Gastroesophageal sphincter (tissue), 4 donors: ENCODE measurements at regions not wholly inside any gene's neighbourhood (a gene's known extent, or its start where the extent isn't known, plus 50 kb on each side); places are given as distances from the start of the nearest gene placed in this dataset.

Experiments
- ATAC-seq: fragments of 150-250 bp; one replicate; pipeline ENCODE4 v1.9.1; 2016; ENCODE audit warnings: mild to moderate bottlenecking, moderate library complexity
- H3K27ac ChIP-seq, 4 donors: fragments of 200-600 bp; sonication (generic) in 3 of 4; 1 replicate in 3 of 4; 2 replicates in 1 of 4; pipeline ENCODE4 v1.5.1; 2016 to 2019
- H3K27me3 ChIP-seq: fragments of 200-600 bp; sonication (generic); one replicate; pipeline ENCODE4 v1.5.1; 2019
- H3K36me3 ChIP-seq, 2 donors: fragments of 200-600 bp; sonication (generic); one replicate each; pipeline ENCODE4 v1.5.1; 2019; ENCODE audit warnings: control low read depth in 1 of 2
- H3K4me1 ChIP-seq, 3 donors: fragments of 200-600 bp; sonication (generic); 1 replicate in 2 of 3; 2 replicates in 1 of 3; pipeline ENCODE4 v1.5.1; 2016 to 2019; ENCODE audit warnings: control low read depth in 2 of 3
- H3K4me3 ChIP-seq, 2 donors: fragments of 200-600 bp; sonication (generic); one replicate each; pipeline ENCODE4 v1.5.1; 2019; ENCODE audit warnings: mild to moderate bottlenecking in 1 of 2, moderate library complexity in 1 of 2
- H3K9me3 ChIP-seq, 3 donors: fragments of 200-600 bp; sonication (generic); one replicate each; pipeline ENCODE4 v1.5.1; 2017 to 2019; ENCODE audit warnings: control low read depth in 2 of 3
- CTCF ChIP-seq, 4 experiments: fragments of 200-600 bp in 2 of 4; fragments of 450-650 bp in 2 of 4; sonication (generic) in 1 of 4; IDR thresholded peaks; one replicate each; pipeline ENCODE4 v1.5.1; 2017 to 2019; ENCODE audit warnings: antibody characterized with exemption in 4 of 4, mild to moderate bottlenecking in 2 of 4, moderate library complexity in 2 of 4
- EP300 ChIP-seq: sonication (generic); formaldehyde crosslinking; IDR thresholded peaks from one replicate; pipeline ENCODE4 v1.6.1; 2017; ENCODE audit warnings: antibody characterized with exemption, mild to moderate bottlenecking
- POLR2A ChIP-seq, 2 donors: fragments of 450-650 bp; IDR thresholded peaks; one replicate each; pipeline ENCODE4 v1.6.1; 2017; ENCODE audit warnings: antibody characterized with exemption in 2 of 2, mild to moderate bottlenecking in 2 of 2, moderate library complexity in 1 of 2
- POLR2AphosphoS5 ChIP-seq: sonication (generic); formaldehyde crosslinking; IDR thresholded peaks from one replicate; pipeline ENCODE4 v1.6.1; 2017; ENCODE audit warnings: antibody characterized with exemption
- WGBS, 2 donors: methylation state at CpG; one replicate each; pipeline ENCODE4 v1.1.5; 2018; ENCODE audit warnings: low coverage in 1 of 2; 5-methylcytosine and 5-hydroxymethylcytosine counted together

- no peak overlapping the region for H3K27ac ChIP-seq
- 67% methylated on average over 1 of the region's 1 CpG for WGBS, 2 donors
Measured at GRCh38 chr2:43171789-43172188, 54.6 kb downstream of the ZFP36L2 start.

GRCh38 chr2:43170405-43171105, 55.9 kb downstream of the ZFP36L2 start:
- no peak for ATAC-seq
- TF ChIP-seq CTCF (IDR thresholded peaks at IDR 0.05) (no peak), POLR2A (IDR thresholded peaks at IDR 0.05) (no peak), POLR2AphosphoS5 (no peak)
- peaks cover 0 to 17% (median 0%) of the 10 kb centered on the region in 3 donors for H3K9me3 ChIP-seq
- peak overlapping the region in 1 of 4 donors; percentile 67 for H3K27ac ChIP-seq
- no peak overlapping the region for H3K4me3 ChIP-seq
- H3K27me3 ChIP-seq: no peaks in the 10 kb centered on the region
- no CpG with 5 or more reads among the region's 21 CpGs for WGBS, 2 donors
- H3K36me3 ChIP-seq: no peaks in the 10 kb centered on the region
- peaks cover 0 to 27% (median 4%) of the 10 kb centered on the region in 3 donors for H3K4me1 ChIP-seq

More at GRCh38 chr2:43171789-43172188, 54.6 kb downstream of the ZFP36L2 start:
- Histone ChIP-seq H3K4me1 (peaks cover 0 to 27% (median 4%) of the 10 kb centered on the region in 3 donors), H3K36me3 (no peaks in the 10 kb centered on the region), H3K4me3 (no peak overlapping the region), H3K27me3 (no peaks in the 10 kb centered on the region), H3K9me3 (peaks cover 0 to 27% (median 0%) of the 10 kb centered on the region in 3 donors)
- TF ChIP-seq POLR2A (IDR thresholded peaks at IDR 0.05): no peak
- TF ChIP-seq EP300: no peak
- TF ChIP-seq POLR2AphosphoS5: no peak
- TF ChIP-seq CTCF (IDR thresholded peaks at IDR 0.05): no peak
- ATAC-seq: no peak

GRCh38 chr2:43169987-43170386, 56.4 kb downstream of the ZFP36L2 start:
- WGBS, 2 donors: 29 to 89% methylated on average over 2 to 4 of the region's 9 CpGs
- H3K27ac ChIP-seq: peak overlapping the region in 3 of 4 donors; percentile 14 to 67 (median 41)
- H3K9me3 ChIP-seq: peaks cover 0 to 12% (median 0%) of the 10 kb centered on the region in 3 donors
- H3K27me3 ChIP-seq: no peaks in the 10 kb centered on the region
- peaks cover 0 to 27% (median 4%) of the 10 kb centered on the region in 3 donors for H3K4me1 ChIP-seq
- no peak overlapping the region for H3K4me3 ChIP-seq
- TF ChIP-seq POLR2A (IDR thresholded peaks at IDR 0.05) (no peak), CTCF (IDR thresholded peaks at IDR 0.05) (peak in 3 of 4 experiments; percentile 15 to 59 (median 37)), EP300 (no peak), POLR2AphosphoS5 (no peak)
- ATAC-seq: no peak
- no peaks in the 10 kb centered on the region for H3K36me3 ChIP-seq

- Histone ChIP-seq H3K9me3 (peaks cover 0 to 5% (median 0%) of the 10 kb centered on the region in 3 donors), H3K36me3 (no peaks in the 10 kb centered on the region), H3K27ac (peak overlapping the region in 3 of 4 donors; percentile 14 to 67 (median 41)), H3K4me1 (peaks cover 0 to 27% (median 4%) of the 10 kb centered on the region in 3 donors), H3K27me3 (no peaks in the 10 kb centered on the region), H3K4me3 (no peak overlapping the region)
- WGBS, 2 donors: 43 to 64% methylated on average over 4 to 6 of the region's 24 CpGs
- ATAC-seq: peak; percentile 27
- TF ChIP-seq CTCF (IDR thresholded peaks at IDR 0.05) (no peak), POLR2AphosphoS5 (no peak), EP300 (no peak), POLR2A (IDR thresholded peaks at IDR 0.05) (no peak)
Measured at GRCh38 chr2:43169099-43169945, 57.1 kb downstream of the ZFP36L2 start.
